Prostate gland (tissue), 2 donors: ENCODE measurements at regions not wholly inside any gene's neighbourhood (a gene's known extent, or its start where the extent isn't known, plus 50 kb on each side); places are given as distances from the start of the nearest gene placed in this dataset.
A peak's percentile ranks its signal among the peaks of the same experiment; 100 is the strongest.

Experiments
- DNase-seq: peaks from one replicate; pipeline ENCODE4 v3.0.0-alpha.2; 2019; ENCODE audit warnings: low spot score
- H3K27ac ChIP-seq, 2 donors: fragments of 200-600 bp; sonication (generic); 2 replicates each; pipeline ENCODE4 v1.5.1; 2017 to 2019
- H3K27me3 ChIP-seq: fragments of 200-600 bp; sonication (generic); replicated peaks from 2 replicates; pipeline ENCODE4 v1.5.1; 2019; ENCODE audit not compliant: insufficient read depth
- H3K36me3 ChIP-seq, 2 donors: fragments of 200-600 bp; sonication (generic); 1 replicate in 1 of 2; 2 replicates in 1 of 2; pipeline versions ENCODE4 v1.5.1 to v1.8.1; 2017 to 2019
- H3K4me1 ChIP-seq: fragments of 200-600 bp; sonication (generic); replicated peaks from 2 replicates; pipeline ENCODE4 v1.5.1; 2019
- H3K4me3 ChIP-seq, 2 donors: fragments of 200-600 bp; sonication (generic); 2 replicates each; pipeline ENCODE4 v1.5.1; 2017 to 2019
- H3K9me3 ChIP-seq: fragments of 200-600 bp; sonication (generic); 2 replicates; pipeline ENCODE4 v1.5.1; 2017
- POLR2A ChIP-seq: fragments of 450-650 bp; IDR thresholded peaks from one replicate; pipeline ENCODE4 v1.6.1; 2016; ENCODE audit warnings: antibody characterized with exemption, mild to moderate bottlenecking
- POLR2AphosphoS5 ChIP-seq: sonication (generic); formaldehyde crosslinking; IDR thresholded peaks from one replicate; pipeline ENCODE4 v1.6.1; 2017; ENCODE audit warnings: antibody characterized with exemption
- WGBS: methylation state at CpG from one replicate; pipeline ENCODE4 v1.1.5; 2018; 5-methylcytosine and 5-hydroxymethylcytosine counted together
- intact Hi-C: fragments of 100-400 bp; cut with DNase I; formaldehyde crosslinking; loops from one replicate; pipeline ENCODE4 v1.14.2; 2022
- TF ChIP-seq, protein P1 (sequence below), 4 experiments: fragments of 200-600 bp in 2 of 4; fragments of 450-650 bp in 2 of 4; sonication (generic) in 2 of 4; IDR thresholded peaks; 1 replicate in 3 of 4; 2 replicates in 1 of 4; pipeline ENCODE4 v1.5.1; 2016 to 2019; ENCODE audit warnings: antibody characterized with exemption in 4 of 4, mild to moderate bottlenecking in 2 of 4, moderate library complexity in 2 of 4

DNA sequence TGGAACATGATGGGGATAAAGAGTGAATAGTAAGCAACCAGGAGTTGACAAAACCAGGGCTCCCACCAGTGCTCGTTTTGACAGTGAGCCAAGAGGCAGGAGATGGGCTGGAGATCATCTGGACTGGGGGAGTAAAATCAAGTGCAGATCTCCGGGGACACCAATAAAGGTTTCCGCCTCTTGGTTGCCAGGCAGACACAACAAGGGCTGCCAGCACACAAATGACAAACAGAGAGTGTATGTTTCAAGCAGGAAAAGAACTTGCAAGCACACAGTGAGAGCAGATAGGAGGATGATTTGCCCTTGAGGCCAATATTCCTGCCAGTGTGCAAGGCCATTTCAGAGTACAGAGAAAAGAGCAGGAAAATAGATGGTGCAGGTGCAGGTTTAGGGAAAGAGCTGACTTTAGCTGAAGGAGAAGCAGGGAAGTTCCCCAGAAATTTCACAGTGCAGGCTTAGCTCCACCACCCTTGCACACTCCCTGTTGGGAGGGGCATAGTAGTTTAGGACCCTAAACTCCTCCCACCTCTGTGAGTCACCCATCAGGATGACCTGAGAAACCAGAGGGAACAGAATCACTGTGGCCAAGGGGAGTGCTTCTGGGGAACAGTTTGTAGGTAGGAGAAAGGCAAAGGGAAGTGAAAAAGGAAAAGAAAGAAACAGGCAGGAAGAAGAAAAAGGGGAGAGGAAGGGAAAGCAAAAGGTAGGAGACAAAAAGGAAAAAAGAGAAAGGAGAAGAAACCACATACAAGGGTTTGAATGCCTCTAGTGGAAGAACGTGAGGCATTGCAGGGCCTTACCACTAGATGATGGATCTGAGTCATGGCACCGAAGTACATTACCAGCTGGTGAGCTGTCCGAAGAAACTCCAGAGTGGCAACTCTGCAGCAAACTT lies 404.4 kb downstream of the SLC6A15 start:
- intact Hi-C loops = loop anchor here (10.0 kb wide), 1 partner anchor 1983 kb away; no protein-coding TSS in a partner anchor
- DNase-seq = no peak
- no peaks in the 10 kb centered on the region for H3K9me3 ChIP-seq
- no peaks in the 10 kb centered on the region for H3K27me3 ChIP-seq
- H3K4me1 ChIP-seq = no peaks in the 10 kb centered on the region
- 33% methylated on average over 6 of the region's 6 CpGs for WGBS
- H3K36me3 ChIP-seq = no peaks in the 10 kb centered on the region
- H3K27ac ChIP-seq = no peak overlapping the region
- no peak overlapping the region for H3K4me3 ChIP-seq
- TF ChIP-seq POLR2AphosphoS5 (no peak), POLR2A (no peak)
- TF ChIP-seq, protein P1, sequence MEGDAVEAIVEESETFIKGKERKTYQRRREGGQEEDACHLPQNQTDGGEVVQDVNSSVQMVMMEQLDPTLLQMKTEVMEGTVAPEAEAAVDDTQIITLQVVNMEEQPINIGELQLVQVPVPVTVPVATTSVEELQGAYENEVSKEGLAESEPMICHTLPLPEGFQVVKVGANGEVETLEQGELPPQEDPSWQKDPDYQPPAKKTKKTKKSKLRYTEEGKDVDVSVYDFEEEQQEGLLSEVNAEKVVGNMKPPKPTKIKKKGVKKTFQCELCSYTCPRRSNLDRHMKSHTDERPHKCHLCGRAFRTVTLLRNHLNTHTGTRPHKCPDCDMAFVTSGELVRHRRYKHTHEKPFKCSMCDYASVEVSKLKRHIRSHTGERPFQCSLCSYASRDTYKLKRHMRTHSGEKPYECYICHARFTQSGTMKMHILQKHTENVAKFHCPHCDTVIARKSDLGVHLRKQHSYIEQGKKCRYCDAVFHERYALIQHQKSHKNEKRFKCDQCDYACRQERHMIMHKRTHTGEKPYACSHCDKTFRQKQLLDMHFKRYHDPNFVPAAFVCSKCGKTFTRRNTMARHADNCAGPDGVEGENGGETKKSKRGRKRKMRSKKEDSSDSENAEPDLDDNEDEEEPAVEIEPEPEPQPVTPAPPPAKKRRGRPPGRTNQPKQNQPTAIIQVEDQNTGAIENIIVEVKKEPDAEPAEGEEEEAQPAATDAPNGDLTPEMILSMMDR (IDR thresholded peaks at IDR 0.05) = peak in 1 of 4 experiments; percentile 34

DNA sequence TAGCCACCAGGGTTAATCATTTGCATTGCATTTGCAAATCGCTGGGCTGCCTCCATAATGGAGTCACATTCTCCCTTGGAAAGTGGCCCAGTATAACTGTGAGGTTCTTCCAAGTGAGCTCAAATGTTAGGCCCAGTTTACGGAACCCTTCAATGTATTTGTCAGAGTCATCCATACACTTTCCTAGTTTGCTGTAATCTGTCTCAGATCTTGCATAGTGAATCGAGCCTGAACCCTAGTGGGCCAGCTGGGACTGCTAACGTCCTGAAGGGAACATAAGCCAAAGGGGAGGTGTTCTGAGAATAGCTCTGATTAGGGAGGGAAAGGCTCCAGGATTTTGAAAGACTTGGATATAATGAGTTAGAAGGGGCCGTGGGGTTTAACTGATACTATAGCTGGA lies 406.3 kb downstream of the SLC6A15 start:
- intact Hi-C loops = loop anchor here (10.0 kb wide), 1 partner anchor 1981 kb away; no protein-coding TSS in a partner anchor
- Histone ChIP-seq H3K4me3 (no peak overlapping the region), H3K9me3 (no peaks in the 10 kb centered on the region), H3K27ac (no peak overlapping the region), H3K4me1 (no peaks in the 10 kb centered on the region), H3K36me3 (no peaks in the 10 kb centered on the region), H3K27me3 (no peaks in the 10 kb centered on the region)
- no peak for DNase-seq
- WGBS = 56% methylated on average over 5 of the region's 5 CpGs
- TF ChIP-seq POLR2A (no peak), POLR2AphosphoS5 (no peak)
- TF ChIP-seq, protein P1 (IDR thresholded peaks at IDR 0.05) = no peak

- H3K27me3 ChIP-seq = no peaks in the 10 kb centered on the region
- DNase-seq = peak; percentile 18
- no peaks in the 10 kb centered on the region for H3K36me3 ChIP-seq
- intact Hi-C loops = loop anchor here (10.0 kb wide), 1 partner anchor 1978 kb away; no protein-coding TSS in a partner anchor
- no peak overlapping the region for H3K27ac ChIP-seq
- TF ChIP-seq POLR2A = no peak
- TF ChIP-seq, protein P1 (IDR thresholded peaks at IDR 0.05) = peak in 3 of 4 experiments; percentile 38 to 50 (median 42)
- no peak for TF ChIP-seq POLR2AphosphoS5
- H3K9me3 ChIP-seq = no peaks in the 10 kb centered on the region
- no peaks in the 10 kb centered on the region for H3K4me1 ChIP-seq
- 57% methylated on average over 4 of the region's 4 CpGs for WGBS
- no peak overlapping the region for H3K4me3 ChIP-seq
Observed at GRCh38 chr12:84502907-84503787, 409.5 kb downstream of the SLC6A15 start.

DNA sequence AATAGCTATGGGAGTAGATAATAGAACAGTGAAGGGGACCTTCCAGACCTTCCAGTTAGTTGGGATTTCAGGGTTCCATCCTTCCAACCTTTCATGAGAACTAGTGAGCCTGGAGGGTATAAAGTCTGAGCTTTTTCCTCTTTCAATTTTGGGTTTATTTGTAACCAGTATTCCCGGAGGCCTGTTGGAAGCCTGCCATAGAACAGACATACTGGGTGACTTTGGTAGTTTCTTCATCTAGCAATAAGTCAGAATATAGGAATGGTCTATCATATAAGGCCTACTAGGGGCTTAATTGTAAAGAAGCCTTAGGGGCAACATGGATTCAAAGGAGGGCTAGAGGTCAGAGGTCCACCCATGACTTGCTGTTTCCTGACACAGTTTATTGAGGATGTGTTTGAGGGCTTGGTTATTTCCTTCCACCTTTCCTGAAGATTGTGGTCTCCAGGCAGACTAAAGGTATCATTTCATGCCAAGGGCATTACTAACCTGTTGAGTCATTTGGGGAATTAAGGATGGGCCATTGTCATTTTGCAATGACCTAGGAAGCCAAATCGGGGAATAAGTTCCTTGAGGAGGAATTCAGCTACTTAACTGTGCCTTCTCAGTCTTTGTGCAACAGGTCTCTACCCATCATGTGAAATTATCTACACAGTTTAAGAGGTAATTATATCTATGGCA lies 410.3 kb downstream of the SLC6A15 start:
- DNase-seq = no peak
- 73% methylated on average over 2 of the region's 2 CpGs for WGBS
- H3K9me3 ChIP-seq = no peaks in the 10 kb centered on the region

More for the DNA sequence above, 410.3 kb downstream of the SLC6A15 start:
- TF ChIP-seq, protein P1 (IDR thresholded peaks at IDR 0.05) = no peak
- TF ChIP-seq POLR2A = no peak
- no peak for TF ChIP-seq POLR2AphosphoS5
- Histone ChIP-seq H3K27me3 (no peaks in the 10 kb centered on the region), H3K4me3 (no peak overlapping the region), H3K27ac (no peak overlapping the region), H3K36me3 (no peaks in the 10 kb centered on the region), H3K4me1 (no peaks in the 10 kb centered on the region)
- intact Hi-C loops = loop anchor here (10.0 kb wide), 1 partner anchor 1978 kb away; no protein-coding TSS in a partner anchor
